ENCODE measurements at regions not wholly inside any gene's neighbourhood (a gene's known extent, or its start where the extent isn't known, plus 50 kb on each side); places are given as distances from the start of the nearest gene placed in this dataset.

- TF ChIP-seq CTCF (conservative IDR thresholded peaks at IDR 0.05; ENCODE audit: low read depth, low read length) (no peak), EZH2 (IDR thresholded peaks at IDR 0.05; ENCODE audit: low read length, unreplicated experiment) (no peak)
Observed at GRCh38 chr3:178139116-178139515, 397.1 kb upstream of the KCNMB2 start.

All from PC-3 (cell line).